Neural cell (in vitro differentiated cells): ENCODE measurements at regions not wholly inside any gene's neighbourhood (a gene's known extent, or its start where the extent isn't known, plus 50 kb on each side); places are given as distances from the start of the nearest gene placed in this dataset.

Experiments
- CTCF ChIP-seq: fragments of 450-650 bp; IDR thresholded peaks from 2 replicates; pipeline ENCODE4 v1.5.1; 2014; ENCODE audit warnings: antibody characterized with exemption, mild to moderate bottlenecking, moderate library complexity; ENCODE audit not compliant: poor library complexity, severe bottlenecking
- EP300 ChIP-seq: fragments of 450-650 bp; conservative IDR thresholded peaks from 2 replicates; pipeline ENCODE4 v1.6.1; 2014; ENCODE audit warnings: antibody characterized with exemption, mild to moderate bottlenecking, moderate library complexity; ENCODE audit not compliant: poor library complexity, severe bottlenecking
- RAD21 ChIP-seq: fragments of 450-650 bp; conservative IDR thresholded peaks from 2 replicates; pipeline ENCODE4 v1.6.1; 2014; ENCODE audit warnings: antibody characterized with exemption, mild to moderate bottlenecking, moderate library complexity
- REST ChIP-seq: IDR thresholded peaks from 2 replicates; pipeline ENCODE4 v1.6.1; 2012; ENCODE audit warnings: borderline replicate concordance

GRCh38 chr6:50565004-50565403 lies 148.3 kb upstream of the TFAP2D start:
- TF ChIP-seq CTCF (no peak), RAD21 (no peak), EP300 (no peak), REST (no peak)
